OCI-M1 (cell line): ENCODE measurements at regions not wholly inside any gene's neighbourhood (a gene's known extent, or its start where the extent isn't known, plus 50 kb on each side); places are given as distances from the start of the nearest gene placed in this dataset.
"Not testable (repeated sequence)": the region's sequence is repeated elsewhere in the genome, so short reads cannot be mapped to it uniquely, and the experiment has no call there.

Experiments
- DNase-seq: peaks from one replicate; lab custom pipeline; 2025; lab: John Stamatoyannopoulos, UW

GRCh38 chr2:201946746-201947145 is 86.9 kb upstream of the FZD7 start:
- not testable (repeated sequence) for DNase-seq

GRCh38 chr2:201947287-201947686 is 86.4 kb upstream of the FZD7 start:
- no peak for DNase-seq

GRCh38 chr2:201949181-201949926 is 84.3 kb upstream of the FZD7 start:
- DNase-seq: no peak

- no peak for DNase-seq
Measured at GRCh38 chr2:201949927-201950246, 83.8 kb upstream of the FZD7 start.

GRCh38 chr2:201950606-201951005 is 83.0 kb upstream of the FZD7 start:
- no peak for DNase-seq

- no peak for DNase-seq
Measured at GRCh38 chr2:201952187-201952586, 81.5 kb upstream of the FZD7 start.

- no peak for DNase-seq
Measured at GRCh38 chr2:201953396-201953795, 80.3 kb upstream of the FZD7 start.

- no peak for DNase-seq
Measured at GRCh38 chr2:201953880-201954279, 79.8 kb upstream of the FZD7 start.

- DNase-seq: no peak
Measured at GRCh38 chr2:201955231-201955630, 78.4 kb upstream of the FZD7 start.

GRCh38 chr2:201955702-201956141 is 77.9 kb upstream of the FZD7 start:
- no peak for DNase-seq

- DNase-seq: no peak
Measured at GRCh38 chr2:201956361-201956760, 77.3 kb upstream of the FZD7 start.

- no peak for DNase-seq
Measured at GRCh38 chr2:201957091-201957490, 76.6 kb upstream of the FZD7 start.

GRCh38 chr2:201959198-201959597 is 74.5 kb upstream of the FZD7 start:
- DNase-seq: peak; percentile 36

- no peak for DNase-seq
Measured at GRCh38 chr2:201959626-201960025, 74.0 kb upstream of the FZD7 start.

GRCh38 chr2:201960305-201960704 is 73.3 kb upstream of the FZD7 start:
- no peak for DNase-seq

GRCh38 chr2:201961401-201961800 is 72.3 kb upstream of the FZD7 start:
- DNase-seq: no peak

GRCh38 chr2:201962774-201963562 is 70.7 kb upstream of the FZD7 start:
- DNase-seq: no peak

- no peak for DNase-seq
Measured at GRCh38 chr2:201964011-201964410, 69.6 kb upstream of the FZD7 start.

GRCh38 chr2:201964631-201965206 is 68.9 kb upstream of the FZD7 start:
- no peak for DNase-seq

- DNase-seq: peak; percentile 43
Measured at GRCh38 chr2:201965550-201965949, 68.1 kb upstream of the FZD7 start.

GRCh38 chr2:201966691-201967438 is 66.8 kb upstream of the FZD7 start:
- no peak for DNase-seq

GRCh38 chr2:201968050-201968449 is 65.6 kb upstream of the FZD7 start:
- no peak for DNase-seq
